Endodermal cell (in vitro differentiated cells): ENCODE measurements at regions not wholly inside any gene's neighbourhood (a gene's known extent, or its start where the extent isn't known, plus 50 kb on each side); places are given as distances from the start of the nearest gene placed in this dataset.

Experiments
- DNase-seq: peaks from one replicate; pipeline ENCODE4 v3.0.0-alpha.2; 2017
- H3K27ac ChIP-seq: 2 replicates; pipeline ENCODE4 v1.5.1; 2013; ENCODE audit warnings: mild to moderate bottlenecking, low read depth, low read length, moderate library complexity
- H3K27me3 ChIP-seq: 2 replicates; pipeline ENCODE4 v1.6.1; 2013; ENCODE audit warnings: mild to moderate bottlenecking, low read length, moderate library complexity; ENCODE audit not compliant: insufficient read depth, control insufficient read depth, poor library complexity, severe bottlenecking
- H3K36me3 ChIP-seq: 2 replicates; pipeline ENCODE4 v1.7.0; 2013; ENCODE audit warnings: mild to moderate bottlenecking, low read length, moderate library complexity; ENCODE audit not compliant: control insufficient read depth, insufficient read depth
- H3K4me1 ChIP-seq: one replicate; pipeline ENCODE4 v1.7.0; 2013; ENCODE audit warnings: low read length; ENCODE audit not compliant: control insufficient read depth, insufficient read depth
- H3K4me3 ChIP-seq: 2 replicates; pipeline ENCODE4 v1.5.1; 2013; ENCODE audit warnings: mild to moderate bottlenecking, low read length, moderate library complexity
- H3K9ac ChIP-seq: 2 replicates; pipeline ENCODE4 v1.6.1; 2013; ENCODE audit warnings: mild to moderate bottlenecking, low read length, moderate library complexity; ENCODE audit not compliant: poor library complexity, severe bottlenecking; ENCODE audit errors: extremely low read depth
- H3K9me3 ChIP-seq: 2 replicates; pipeline ENCODE4 v1.6.1; 2013; ENCODE audit warnings: mild to moderate bottlenecking, low read length, moderate library complexity; ENCODE audit not compliant: control insufficient read depth
- H3K27ac Mint-ChIP-seq: 2 replicates; pipeline ENCODE4 v1.8.0; 2020; ENCODE audit warnings: mixed read lengths
- H3K27me3 Mint-ChIP-seq: 2 replicates; pipeline ENCODE4 v1.8.0; 2021; ENCODE audit warnings: mild to moderate bottlenecking, mixed read lengths; ENCODE audit not compliant: insufficient read depth
- H3K36me3 Mint-ChIP-seq: 2 replicates; pipeline ENCODE4 v1.8.0; 2020; ENCODE audit warnings: low read depth, mixed read lengths
- H3K4me1 Mint-ChIP-seq: 2 replicates; pipeline ENCODE4 v1.8.0; 2020; ENCODE audit warnings: mixed read lengths
- H3K4me3 Mint-ChIP-seq: 2 replicates; pipeline ENCODE4 v1.8.0; 2020; ENCODE audit warnings: mild to moderate bottlenecking, moderate library complexity, mixed read lengths
- H3K9me3 Mint-ChIP-seq: 2 replicates; pipeline ENCODE4 v1.8.0; 2020; ENCODE audit warnings: mild to moderate bottlenecking, mixed read lengths
- WGBS, 2 experiments: methylation state at CpG; one replicate each; pipeline versions ENCODE4 v1.1.5 to v1.1.7; 2013; ENCODE audit warnings: missing lambda C conversion rate in 2 of 2, mixed read lengths in 1 of 2; ENCODE audit not compliant: insufficient coverage in 1 of 2, insufficient read length in 1 of 2; 5-methylcytosine and 5-hydroxymethylcytosine counted together
- TF ChIP-seq, protein P1 (sequence below): fragments of 200-600 bp; sonication (generic); conservative IDR thresholded peaks from 2 replicates; pipeline ENCODE4 v1.5.0; 2021; ENCODE audit warnings: antibody characterized with exemption, mild to moderate bottlenecking

DNA sequence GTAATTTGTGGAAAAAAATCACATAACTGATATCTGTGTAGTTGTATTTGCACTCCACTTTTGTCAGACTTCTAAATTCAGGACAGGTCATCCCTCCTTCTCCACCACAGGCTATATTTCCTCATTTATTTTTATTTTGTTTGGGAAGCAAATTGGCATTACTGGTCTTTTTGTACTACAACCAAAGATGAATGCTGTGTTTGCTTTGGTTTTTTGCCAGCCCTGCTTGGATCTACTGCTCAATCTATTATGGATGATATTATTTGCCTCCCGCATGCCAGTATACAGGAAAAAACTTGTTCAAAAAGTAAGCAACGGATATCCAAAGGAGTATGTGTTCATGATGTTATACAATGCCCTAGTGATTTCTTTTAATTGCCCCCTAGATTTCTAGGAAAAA lies 948.8 kb downstream of the TRHDE start:
- Mint-ChIP-seq H3K27ac (no peak overlapping the region), H3K9me3 (peaks cover 12% of the 10 kb centered on the region), H3K4me1 (peaks cover 2% of the 10 kb centered on the region), H3K36me3 (no peaks in the 10 kb centered on the region), H3K27me3 (no peaks in the 10 kb centered on the region), H3K4me3 (no peak overlapping the region)
- TF ChIP-seq, protein P1, sequence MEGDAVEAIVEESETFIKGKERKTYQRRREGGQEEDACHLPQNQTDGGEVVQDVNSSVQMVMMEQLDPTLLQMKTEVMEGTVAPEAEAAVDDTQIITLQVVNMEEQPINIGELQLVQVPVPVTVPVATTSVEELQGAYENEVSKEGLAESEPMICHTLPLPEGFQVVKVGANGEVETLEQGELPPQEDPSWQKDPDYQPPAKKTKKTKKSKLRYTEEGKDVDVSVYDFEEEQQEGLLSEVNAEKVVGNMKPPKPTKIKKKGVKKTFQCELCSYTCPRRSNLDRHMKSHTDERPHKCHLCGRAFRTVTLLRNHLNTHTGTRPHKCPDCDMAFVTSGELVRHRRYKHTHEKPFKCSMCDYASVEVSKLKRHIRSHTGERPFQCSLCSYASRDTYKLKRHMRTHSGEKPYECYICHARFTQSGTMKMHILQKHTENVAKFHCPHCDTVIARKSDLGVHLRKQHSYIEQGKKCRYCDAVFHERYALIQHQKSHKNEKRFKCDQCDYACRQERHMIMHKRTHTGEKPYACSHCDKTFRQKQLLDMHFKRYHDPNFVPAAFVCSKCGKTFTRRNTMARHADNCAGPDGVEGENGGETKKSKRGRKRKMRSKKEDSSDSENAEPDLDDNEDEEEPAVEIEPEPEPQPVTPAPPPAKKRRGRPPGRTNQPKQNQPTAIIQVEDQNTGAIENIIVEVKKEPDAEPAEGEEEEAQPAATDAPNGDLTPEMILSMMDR: no peak
- DNase-seq: no peak
- H3K36me3 ChIP-seq: no peaks in the 10 kb centered on the region
- H3K9me3 ChIP-seq: peaks cover 10% of the 10 kb centered on the region
- H3K9ac ChIP-seq: no peak overlapping the region
- no peaks in the 10 kb centered on the region for H3K27me3 ChIP-seq
- H3K4me1 ChIP-seq: no peaks in the 10 kb centered on the region
- no peak overlapping the region for H3K27ac ChIP-seq
- WGBS, 2 experiments: 90 to 100% methylated on average over 2 of the region's 2 CpGs
- H3K4me3 ChIP-seq: no peak overlapping the region

DNA sequence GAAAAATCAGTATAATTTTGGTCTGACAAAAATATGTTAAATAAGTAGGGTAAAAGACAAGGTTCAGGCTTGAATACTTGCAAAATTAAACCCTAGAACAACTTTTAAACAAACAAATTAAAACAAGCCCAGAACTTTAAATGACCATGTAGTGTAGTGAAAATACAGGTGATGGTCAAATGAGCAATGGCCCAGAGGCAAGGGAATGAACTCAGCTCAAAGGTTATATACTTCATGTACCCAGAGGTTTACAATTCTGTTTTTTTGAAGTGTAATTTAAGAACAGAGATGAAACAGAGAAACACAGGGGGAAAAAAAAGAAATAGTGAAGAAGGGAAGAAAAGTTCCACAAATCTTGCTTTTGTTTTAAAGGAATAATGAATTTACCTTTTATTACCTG lies 949.2 kb downstream of the TRHDE start:
- H3K27me3 ChIP-seq: no peaks in the 10 kb centered on the region
- peaks cover 12% of the 10 kb centered on the region for H3K9me3 Mint-ChIP-seq
- H3K27me3 Mint-ChIP-seq: no peaks in the 10 kb centered on the region
- H3K9ac ChIP-seq: no peak overlapping the region
- no peak overlapping the region for H3K27ac ChIP-seq
- no peaks in the 10 kb centered on the region for H3K36me3 ChIP-seq
- H3K36me3 Mint-ChIP-seq: no peaks in the 10 kb centered on the region
- peaks cover 10% of the 10 kb centered on the region for H3K9me3 ChIP-seq
- peaks cover 2% of the 10 kb centered on the region for H3K4me1 Mint-ChIP-seq
- H3K4me3 ChIP-seq: no peak overlapping the region
- no peak for DNase-seq
- no peaks in the 10 kb centered on the region for H3K4me1 ChIP-seq
- no peak overlapping the region for H3K4me3 Mint-ChIP-seq
- TF ChIP-seq, protein P1: no peak
- H3K27ac Mint-ChIP-seq: no peak overlapping the region

DNA sequence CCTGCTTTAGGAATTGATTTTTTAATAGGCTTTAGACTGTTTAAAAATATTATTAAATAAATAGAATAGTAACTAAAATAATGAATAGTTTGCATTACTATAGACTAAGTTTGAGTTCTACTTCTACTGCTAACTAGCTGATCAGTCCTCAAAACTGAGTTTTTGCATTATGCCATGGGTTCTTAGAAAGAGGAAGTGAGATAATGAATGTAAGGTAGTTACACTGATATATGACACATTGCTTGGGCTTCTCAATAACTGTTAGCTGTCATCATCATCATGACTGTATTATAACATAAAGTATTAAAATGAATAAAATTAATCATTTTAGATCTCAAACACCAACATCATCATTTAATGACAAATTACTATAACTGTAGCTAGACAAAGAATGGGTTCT lies 949.7 kb downstream of the TRHDE start:
- H3K4me3 ChIP-seq: no peak overlapping the region
- no peaks in the 10 kb centered on the region for H3K36me3 Mint-ChIP-seq
- H3K4me3 Mint-ChIP-seq: no peak overlapping the region
- no peaks in the 10 kb centered on the region for H3K27me3 ChIP-seq
- no peaks in the 10 kb centered on the region for H3K4me1 ChIP-seq
- TF ChIP-seq, protein P1: no peak
- peaks cover 2% of the 10 kb centered on the region for H3K4me1 Mint-ChIP-seq
- H3K27me3 Mint-ChIP-seq: no peaks in the 10 kb centered on the region
- peaks cover 12% of the 10 kb centered on the region for H3K9me3 Mint-ChIP-seq
- no peak for DNase-seq
- H3K27ac Mint-ChIP-seq: no peak overlapping the region
- H3K36me3 ChIP-seq: no peaks in the 10 kb centered on the region
- no peak overlapping the region for H3K9ac ChIP-seq
- H3K9me3 ChIP-seq: peaks cover 10% of the 10 kb centered on the region
- H3K27ac ChIP-seq: no peak overlapping the region
